Prostate gland (tissue), 2 donors: ENCODE measurements at regions not wholly inside any gene's neighbourhood (a gene's known extent, or its start where the extent isn't known, plus 50 kb on each side); places are given as distances from the start of the nearest gene placed in this dataset.

Source experiments
- DNase-seq: peaks from one replicate; pipeline ENCODE4 v3.0.0-alpha.2; 2019; ENCODE audit warnings: low spot score
- H3K27ac ChIP-seq, 2 donors: fragments of 200-600 bp; sonication (generic); 2 replicates each; pipeline ENCODE4 v1.5.1; 2017 to 2019
- H3K27me3 ChIP-seq: fragments of 200-600 bp; sonication (generic); replicated peaks from 2 replicates; pipeline ENCODE4 v1.5.1; 2019; ENCODE audit not compliant: insufficient read depth
- H3K36me3 ChIP-seq, 2 donors: fragments of 200-600 bp; sonication (generic); 1 replicate in 1 of 2; 2 replicates in 1 of 2; pipeline versions ENCODE4 v1.5.1 to v1.8.1; 2017 to 2019
- H3K4me1 ChIP-seq: fragments of 200-600 bp; sonication (generic); replicated peaks from 2 replicates; pipeline ENCODE4 v1.5.1; 2019
- H3K4me3 ChIP-seq, 2 donors: fragments of 200-600 bp; sonication (generic); 2 replicates each; pipeline ENCODE4 v1.5.1; 2017 to 2019
- H3K9me3 ChIP-seq: fragments of 200-600 bp; sonication (generic); 2 replicates; pipeline ENCODE4 v1.5.1; 2017
- CTCF ChIP-seq, 4 experiments: fragments of 200-600 bp in 2 of 4; fragments of 450-650 bp in 2 of 4; sonication (generic) in 2 of 4; IDR thresholded peaks; 1 replicate in 3 of 4; 2 replicates in 1 of 4; pipeline ENCODE4 v1.5.1; 2016 to 2019; ENCODE audit warnings: antibody characterized with exemption in 4 of 4, mild to moderate bottlenecking in 2 of 4, moderate library complexity in 2 of 4
- POLR2A ChIP-seq: fragments of 450-650 bp; IDR thresholded peaks from one replicate; pipeline ENCODE4 v1.6.1; 2016; ENCODE audit warnings: antibody characterized with exemption, mild to moderate bottlenecking
- POLR2AphosphoS5 ChIP-seq: sonication (generic); formaldehyde crosslinking; IDR thresholded peaks from one replicate; pipeline ENCODE4 v1.6.1; 2017; ENCODE audit warnings: antibody characterized with exemption
- WGBS: methylation state at CpG from one replicate; pipeline ENCODE4 v1.1.5; 2018; 5-methylcytosine and 5-hydroxymethylcytosine counted together
- intact Hi-C: fragments of 100-400 bp; cut with DNase I; formaldehyde crosslinking; loops from one replicate; pipeline ENCODE4 v1.14.2; 2022

GRCh38 chrX:134711135-134711921 lies 53.1 kb upstream of the PLAC1 start:
- H3K9me3 ChIP-seq = no peaks in the 10 kb centered on the region
- TF ChIP-seq POLR2A (no peak), CTCF (IDR thresholded peaks at IDR 0.05) (no peak), POLR2AphosphoS5 (no peak)
- no peak overlapping the region for H3K27ac ChIP-seq
- intact Hi-C loops = no loop called here
- H3K27me3 ChIP-seq = no peaks in the 10 kb centered on the region
- 50% methylated on average over 3 of the region's 3 CpGs for WGBS
- no peak overlapping the region for H3K4me3 ChIP-seq
- DNase-seq = no peak
- no peaks in the 10 kb centered on the region for H3K4me1 ChIP-seq
- H3K36me3 ChIP-seq = no peaks in the 10 kb centered on the region
